ENCODE measurements at regions not wholly inside any gene's neighbourhood (a gene's known extent, or its start where the extent isn't known, plus 50 kb on each side); places are given as distances from the start of the nearest gene placed in this dataset.

GRCh38 chr15:79623488-79623887, 191.4 kb downstream of the MINAR1 start:
- TF ChIP-seq CTCF (IDR thresholded peaks at IDR 0.05): no peak
- no peak for TF ChIP-seq POLR2A (IDR thresholded peaks at IDR 0.05)
- no peak for TF ChIP-seq POLR2AphosphoS5 (IDR thresholded peaks at IDR 0.05)

Data from upper lobe of left lung (tissue), 4 donors.